Sigmoid colon (tissue), 6 donors: ENCODE measurements at regions not wholly inside any gene's neighbourhood (a gene's known extent, or its start where the extent isn't known, plus 50 kb on each side); places are given as distances from the start of the nearest gene placed in this dataset.

Source experiments
- DNase-seq: peaks from one replicate; pipeline ENCODE4 v3.0.0-alpha.2; 2019
- H3K27ac ChIP-seq, 4 donors: fragments of 200-600 bp; sonication (generic); one replicate each; pipeline ENCODE4 v1.5.1; 2016 to 2019; ENCODE audit warnings: mild to moderate bottlenecking in 1 of 4
- H3K27me3 ChIP-seq, 3 donors: fragments of 200-600 bp; sonication (generic); one replicate each; pipeline ENCODE4 v1.5.1; 2019; ENCODE audit warnings: mild to moderate bottlenecking in 1 of 3
- H3K36me3 ChIP-seq, 4 donors: fragments of 200-600 bp; sonication (generic); one replicate each; pipeline ENCODE4 v1.5.1; 2016 to 2019
- H3K4me1 ChIP-seq, 4 donors: fragments of 200-600 bp; sonication (generic); one replicate each; pipeline ENCODE4 v1.5.1; 2017 to 2019
- H3K4me3 ChIP-seq, 4 donors: fragments of 200-600 bp; sonication (generic); one replicate each; pipeline ENCODE4 v1.5.1; 2017 to 2019; ENCODE audit warnings: mild to moderate bottlenecking in 2 of 4, moderate library complexity in 1 of 4
- H3K9me3 ChIP-seq, 4 donors: fragments of 200-600 bp in 3 of 4; sonication (generic) in 3 of 4; one replicate each; pipeline versions ENCODE4 v1.5.1 to v1.6.1; 2013 to 2019
- CTCF ChIP-seq, 4 experiments: fragments of 450-650 bp in 3 of 4; fragments of 200-600 bp in 1 of 4; IDR thresholded peaks; one replicate each; pipeline ENCODE4 v1.5.1; 2016 to 2019; ENCODE audit warnings: antibody characterized with exemption in 4 of 4, mild to moderate bottlenecking in 3 of 4, moderate library complexity in 2 of 4
- EP300 ChIP-seq, 4 donors: sonication (generic); formaldehyde crosslinking; IDR thresholded peaks; one replicate each; pipeline ENCODE4 v1.6.1; 2017; ENCODE audit warnings: antibody characterized with exemption in 4 of 4
- POLR2A ChIP-seq, 2 donors: fragments of 450-650 bp; IDR thresholded peaks; one replicate each; pipeline ENCODE4 v1.6.1; 2016; ENCODE audit warnings: antibody characterized with exemption in 2 of 2, mild to moderate bottlenecking in 2 of 2, moderate library complexity in 2 of 2
- POLR2AphosphoS5 ChIP-seq, 4 donors: sonication (generic); formaldehyde crosslinking; IDR thresholded peaks; one replicate each; pipeline ENCODE4 v1.6.1; 2017; ENCODE audit warnings: antibody characterized with exemption in 4 of 4
- WGBS, 2 donors: extraction: QIAGEN DNeasy Blood & Tissue Kit; methylation state at CpG; one replicate each; pipeline ENCODE4 v1.1.7; 2013; 5-methylcytosine and 5-hydroxymethylcytosine counted together
- intact Hi-C: fragments of 100-400 bp; cut with DNase I; formaldehyde crosslinking; loops from one replicate; pipeline ENCODE4 v1.15.1; 2023
- donor health status: healthy with polysubstance abuse.
- donor health status: healthy.

DNA sequence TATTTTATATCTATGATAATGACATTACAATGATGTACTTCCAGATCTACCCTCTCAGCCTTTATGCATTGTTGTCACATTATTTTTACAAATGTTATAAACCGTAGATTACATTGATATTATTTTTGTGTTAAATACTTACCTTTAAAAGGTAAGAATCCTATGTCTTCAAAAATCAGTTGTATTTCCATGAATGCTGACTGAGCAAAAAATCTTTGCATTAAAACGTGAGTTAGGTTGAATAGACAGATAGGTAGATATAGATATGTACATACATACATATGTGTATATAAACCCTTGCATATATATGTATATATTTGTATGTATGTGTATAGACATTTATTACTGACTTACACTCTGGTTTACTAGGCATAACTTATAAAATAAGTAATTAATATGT, 558.2 kb downstream of the CDH26 start:
- Histone ChIP-seq H3K36me3 (no peaks in the 10 kb centered on the region), H3K4me3 (no peak overlapping the region), H3K4me1 (no peaks in the 10 kb centered on the region), H3K27ac (no peak overlapping the region), H3K9me3 (no peaks in the 10 kb centered on the region), H3K27me3 (no peaks in the 10 kb centered on the region)
- TF ChIP-seq POLR2A (IDR thresholded peaks at IDR 0.05) (no peak), EP300 (IDR thresholded peaks at IDR 0.05) (no peak), POLR2AphosphoS5 (IDR thresholded peaks at IDR 0.05) (no peak), CTCF (IDR thresholded peaks at IDR 0.05) (no peak)
- intact Hi-C loops, result no loop called here
- 74 to 88% methylated on average over 2 of the region's 2 CpGs for WGBS, 2 donors
- DNase-seq, result no peak

DNA sequence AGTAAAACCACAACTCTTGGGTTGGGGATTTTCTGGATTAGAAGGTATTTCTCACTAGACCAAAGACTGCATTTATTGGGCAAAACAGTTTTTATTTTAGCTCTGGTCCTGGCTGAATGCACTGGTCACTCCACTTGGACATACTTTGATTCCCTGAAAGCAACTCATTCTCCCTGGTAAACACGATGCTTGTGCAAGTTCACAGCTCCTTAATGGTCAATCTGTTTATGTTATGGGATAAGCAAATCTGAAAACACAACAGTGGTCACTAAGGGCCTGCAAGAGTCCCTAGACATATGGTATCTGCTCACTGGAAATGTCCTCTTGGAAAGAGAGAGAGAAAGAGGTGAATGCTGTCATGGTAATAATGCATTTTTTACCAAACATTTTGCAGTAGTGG, 559.8 kb downstream of the CDH26 start:
- Histone ChIP-seq H3K4me1 (no peaks in the 10 kb centered on the region), H3K27ac (no peak overlapping the region), H3K27me3 (no peaks in the 10 kb centered on the region), H3K4me3 (no peak overlapping the region), H3K9me3 (no peaks in the 10 kb centered on the region), H3K36me3 (no peaks in the 10 kb centered on the region)
- intact Hi-C loops, result no loop called here
- no peak for TF ChIP-seq POLR2AphosphoS5 (IDR thresholded peaks at IDR 0.05)
- TF ChIP-seq CTCF (IDR thresholded peaks at IDR 0.05), result no peak
- no peak for TF ChIP-seq POLR2A (IDR thresholded peaks at IDR 0.05)
- no peak for TF ChIP-seq EP300 (IDR thresholded peaks at IDR 0.05)
- 61 to 70% methylated on average over 1 of the region's 1 CpG for WGBS, 2 donors
- DNase-seq, result no peak

DNA sequence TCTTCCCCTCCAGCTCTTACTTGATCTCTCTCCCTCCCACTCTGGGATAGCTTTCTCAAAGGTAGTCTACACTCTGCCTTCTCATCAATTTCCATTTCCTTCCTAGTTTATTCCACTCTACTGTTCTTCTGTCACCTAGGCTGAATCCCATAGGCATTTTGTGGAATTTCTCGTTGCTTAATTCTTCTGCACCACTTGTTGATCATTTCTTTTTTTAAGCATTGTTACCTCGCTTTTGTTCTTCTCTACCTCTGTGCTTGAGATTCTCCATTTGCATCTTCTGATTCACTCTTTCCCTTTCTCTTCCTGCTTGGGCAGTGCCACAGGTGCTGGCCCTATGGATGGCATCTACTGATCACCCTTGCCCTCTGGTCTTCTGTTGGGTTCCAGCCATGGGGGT, 567.2 kb downstream of the CDH26 start:
- no peak for DNase-seq
- TF ChIP-seq CTCF (IDR thresholded peaks at IDR 0.05), result no peak
- no peak for TF ChIP-seq POLR2A (IDR thresholded peaks at IDR 0.05)
- no peak for TF ChIP-seq POLR2AphosphoS5 (IDR thresholded peaks at IDR 0.05)
- no peak for TF ChIP-seq EP300 (IDR thresholded peaks at IDR 0.05)
- intact Hi-C loops, result no loop called here
- Histone ChIP-seq H3K27me3 (no peaks in the 10 kb centered on the region), H3K27ac (no peak overlapping the region), H3K4me3 (no peak overlapping the region), H3K36me3 (no peaks in the 10 kb centered on the region), H3K4me1 (no peaks in the 10 kb centered on the region), H3K9me3 (no peaks in the 10 kb centered on the region)
- 84% methylated on average over 2 of the region's 2 CpGs for WGBS, 2 donors

DNA sequence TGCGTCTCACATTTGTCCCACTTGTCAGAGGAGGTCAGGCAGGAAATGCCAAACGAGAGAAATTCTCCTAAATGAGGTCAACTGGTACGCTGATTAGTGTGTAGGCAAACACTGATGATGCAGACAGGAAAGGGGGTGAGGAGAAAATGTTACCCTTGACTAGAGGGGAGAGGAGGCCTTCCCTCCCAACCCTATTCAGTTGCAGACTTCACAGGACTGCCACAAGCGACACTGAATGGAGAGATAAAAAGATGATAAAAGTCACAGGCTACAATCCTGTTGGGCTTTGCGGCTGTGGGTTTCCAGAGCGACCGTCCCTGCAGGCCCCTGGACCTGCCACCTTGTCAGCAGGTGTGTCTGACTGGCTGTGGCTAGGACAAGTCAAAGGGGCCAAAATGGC, 569.4 kb downstream of the CDH26 start:
- no peak for DNase-seq
- intact Hi-C loops, result no loop called here
- Histone ChIP-seq H3K36me3 (no peaks in the 10 kb centered on the region), H3K9me3 (no peaks in the 10 kb centered on the region), H3K27me3 (no peaks in the 10 kb centered on the region), H3K4me3 (no peak overlapping the region), H3K4me1 (no peaks in the 10 kb centered on the region), H3K27ac (no peak overlapping the region)
- TF ChIP-seq EP300 (IDR thresholded peaks at IDR 0.05) (no peak), POLR2A (IDR thresholded peaks at IDR 0.05) (no peak), CTCF (IDR thresholded peaks at IDR 0.05) (no peak), POLR2AphosphoS5 (IDR thresholded peaks at IDR 0.05) (no peak)
- WGBS, 2 donors, result 54 to 55% methylated on average over 7 of the region's 7 CpGs

DNA sequence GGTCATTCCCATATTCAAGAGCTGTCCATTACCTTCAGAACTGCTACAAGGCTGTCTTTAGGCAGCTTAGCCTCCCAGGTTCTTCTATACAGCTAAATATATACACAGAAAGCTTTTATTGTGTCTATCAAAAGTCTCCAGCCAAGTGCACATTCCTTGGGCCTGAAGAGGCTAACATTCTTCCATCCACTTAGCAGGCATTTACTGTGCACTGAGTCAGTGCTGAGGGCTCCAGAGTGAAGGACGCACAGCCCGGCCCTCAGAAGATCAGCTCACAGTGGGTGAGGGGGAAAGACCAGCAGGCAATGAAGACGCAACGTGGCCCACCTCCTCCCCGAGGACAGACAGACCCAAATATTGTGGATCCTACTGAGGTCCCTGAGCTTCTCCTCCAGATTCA, 569.9 kb downstream of the CDH26 start:
- Histone ChIP-seq H3K4me3 (no peak overlapping the region), H3K27me3 (no peaks in the 10 kb centered on the region), H3K36me3 (no peaks in the 10 kb centered on the region), H3K27ac (no peak overlapping the region), H3K9me3 (no peaks in the 10 kb centered on the region), H3K4me1 (no peaks in the 10 kb centered on the region)
- intact Hi-C loops, result no loop called here
- TF ChIP-seq CTCF (IDR thresholded peaks at IDR 0.05), result no peak
- no peak for TF ChIP-seq POLR2AphosphoS5 (IDR thresholded peaks at IDR 0.05)
- no peak for TF ChIP-seq POLR2A (IDR thresholded peaks at IDR 0.05)
- no peak for TF ChIP-seq EP300 (IDR thresholded peaks at IDR 0.05)
- WGBS, 2 donors, result 74 to 80% methylated on average over 5 of the region's 5 CpGs
- no peak for DNase-seq
